GM13976 (cell line): ENCODE measurements at regions not wholly inside any gene's neighbourhood (a gene's known extent, or its start where the extent isn't known, plus 50 kb on each side); places are given as distances from the start of the nearest gene placed in this dataset.

Experiments
- DNase-seq: peaks from one replicate; pipeline ENCODE4 v3.0.0; 2012; ENCODE audit warnings: low spot score
- in situ Hi-C: fragments of 300-500 bp; cut with MboI; formaldehyde crosslinking; loops from one replicate; pipeline ENCODE4 v1.12.0; 2022; ENCODE audit warnings: low sequenced_read_pairs, mixed read lengths, inconsistent platforms; ENCODE audit not compliant: unreplicated experiment
- TF ChIP-seq, protein P1 (sequence below): IDR thresholded peaks from 2 replicates; pipeline ENCODE4 v1.5.1; 2012; ENCODE audit warnings: borderline replicate concordance, mild to moderate bottlenecking; ENCODE audit not compliant: insufficient read depth; ENCODE audit errors: extremely low read depth, missing control alignments, control extremely low read depth

DNA sequence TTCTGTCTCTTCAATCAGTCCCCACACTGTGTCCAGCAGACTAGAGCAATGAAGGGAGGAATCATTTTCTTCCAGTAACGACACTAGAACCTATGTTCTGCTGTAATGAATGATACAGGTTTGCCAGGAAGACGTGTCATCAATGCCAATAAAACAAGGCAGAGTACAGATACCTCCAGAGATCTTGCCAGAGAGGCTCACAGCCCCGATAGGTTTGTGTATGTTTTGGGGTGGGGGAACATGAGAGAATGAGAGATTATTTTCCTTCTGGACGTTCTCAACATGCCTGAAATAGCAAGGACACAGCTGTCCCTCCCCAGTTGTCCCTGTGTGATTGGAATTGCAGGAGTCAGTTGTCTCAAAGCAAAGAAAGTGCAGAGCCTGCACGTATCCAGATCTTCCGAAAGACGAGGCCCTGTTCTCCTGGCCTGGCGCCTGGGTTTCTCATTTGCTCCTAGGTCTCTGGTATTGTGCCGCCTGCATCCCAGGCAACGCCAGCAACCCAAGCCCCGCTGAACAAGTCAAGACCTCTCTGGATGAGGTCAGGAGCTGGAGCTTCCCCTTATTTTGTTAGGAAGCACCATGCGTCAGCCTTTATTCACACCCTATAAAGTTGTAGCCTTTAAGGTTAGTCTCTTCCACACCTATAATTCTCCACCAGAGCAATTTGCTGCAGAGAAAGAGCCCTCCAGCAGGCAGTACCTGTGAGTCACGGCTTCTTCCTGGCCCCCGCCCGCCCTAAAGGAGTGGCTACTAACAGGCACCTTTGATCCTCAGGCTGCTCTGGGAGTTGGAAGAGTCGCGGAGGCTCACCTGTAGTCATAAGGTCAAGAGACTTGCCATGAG lies 130.5 kb downstream of the TOMM20 start:
- DNase-seq: no peak
- in situ Hi-C loops: no loop called here
- TF ChIP-seq, protein P1, sequence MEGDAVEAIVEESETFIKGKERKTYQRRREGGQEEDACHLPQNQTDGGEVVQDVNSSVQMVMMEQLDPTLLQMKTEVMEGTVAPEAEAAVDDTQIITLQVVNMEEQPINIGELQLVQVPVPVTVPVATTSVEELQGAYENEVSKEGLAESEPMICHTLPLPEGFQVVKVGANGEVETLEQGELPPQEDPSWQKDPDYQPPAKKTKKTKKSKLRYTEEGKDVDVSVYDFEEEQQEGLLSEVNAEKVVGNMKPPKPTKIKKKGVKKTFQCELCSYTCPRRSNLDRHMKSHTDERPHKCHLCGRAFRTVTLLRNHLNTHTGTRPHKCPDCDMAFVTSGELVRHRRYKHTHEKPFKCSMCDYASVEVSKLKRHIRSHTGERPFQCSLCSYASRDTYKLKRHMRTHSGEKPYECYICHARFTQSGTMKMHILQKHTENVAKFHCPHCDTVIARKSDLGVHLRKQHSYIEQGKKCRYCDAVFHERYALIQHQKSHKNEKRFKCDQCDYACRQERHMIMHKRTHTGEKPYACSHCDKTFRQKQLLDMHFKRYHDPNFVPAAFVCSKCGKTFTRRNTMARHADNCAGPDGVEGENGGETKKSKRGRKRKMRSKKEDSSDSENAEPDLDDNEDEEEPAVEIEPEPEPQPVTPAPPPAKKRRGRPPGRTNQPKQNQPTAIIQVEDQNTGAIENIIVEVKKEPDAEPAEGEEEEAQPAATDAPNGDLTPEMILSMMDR: no peak

DNA sequence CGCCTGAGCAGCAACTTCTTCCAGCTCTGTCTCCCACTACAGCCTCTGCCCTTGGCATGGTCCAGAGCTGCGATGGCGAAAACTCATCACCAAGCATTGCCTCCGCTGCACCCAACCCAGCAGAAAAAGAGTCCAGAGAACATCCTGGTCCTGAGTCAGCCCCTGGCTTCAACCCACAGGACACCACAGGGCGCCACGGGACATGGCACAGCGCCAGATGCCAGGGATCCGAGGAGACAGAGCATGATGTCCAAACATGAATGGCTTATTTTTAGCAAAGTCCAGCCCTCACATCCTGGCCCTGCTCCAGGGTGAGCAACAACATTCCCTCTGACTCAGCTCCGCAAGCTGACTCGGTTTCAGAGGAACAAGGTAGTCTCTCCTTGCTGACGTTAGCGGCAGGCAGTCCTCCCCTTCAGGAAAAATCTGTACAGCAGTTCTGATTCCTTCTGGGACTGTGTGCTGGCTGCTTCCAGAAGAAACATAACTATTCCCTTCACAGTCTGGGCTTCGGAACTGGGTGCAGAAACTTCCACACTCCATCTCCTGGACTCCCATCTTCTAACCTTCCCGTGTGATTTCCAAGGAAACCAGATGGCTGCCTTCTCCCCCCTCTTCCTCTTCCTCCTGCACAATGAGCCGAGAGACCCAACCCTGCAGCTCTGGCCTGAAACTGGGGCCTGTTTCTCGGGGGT lies 131.3 kb downstream of the TOMM20 start:
- in situ Hi-C loops: no loop called here
- no peak for DNase-seq
- TF ChIP-seq, protein P1: no peak

DNA sequence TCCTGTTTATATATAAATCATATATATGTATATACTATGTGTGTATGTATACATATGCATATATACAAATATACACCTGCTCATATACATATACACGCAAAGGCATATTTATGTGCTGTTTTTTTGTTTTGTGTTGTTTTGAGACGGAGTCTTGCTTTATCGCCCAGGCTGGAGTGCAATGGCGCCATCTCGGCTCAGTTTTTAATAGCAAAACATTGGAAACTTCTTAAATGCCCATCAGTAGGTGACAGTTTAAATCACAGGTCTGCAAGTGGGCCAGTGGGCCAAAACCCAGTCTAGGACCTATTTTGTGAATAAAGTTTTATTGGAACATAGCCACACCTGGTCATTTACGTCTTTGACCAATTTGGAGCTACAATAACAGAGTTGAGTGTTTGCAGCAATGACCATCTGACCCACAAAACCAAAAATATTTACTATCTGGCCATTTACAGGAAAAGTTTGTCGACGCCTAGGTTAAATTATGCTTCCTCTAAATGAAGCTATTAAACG lies 132.3 kb downstream of the TOMM20 start:
- no peak for DNase-seq
- in situ Hi-C loops: no loop called here
- TF ChIP-seq, protein P1: no peak

DNA sequence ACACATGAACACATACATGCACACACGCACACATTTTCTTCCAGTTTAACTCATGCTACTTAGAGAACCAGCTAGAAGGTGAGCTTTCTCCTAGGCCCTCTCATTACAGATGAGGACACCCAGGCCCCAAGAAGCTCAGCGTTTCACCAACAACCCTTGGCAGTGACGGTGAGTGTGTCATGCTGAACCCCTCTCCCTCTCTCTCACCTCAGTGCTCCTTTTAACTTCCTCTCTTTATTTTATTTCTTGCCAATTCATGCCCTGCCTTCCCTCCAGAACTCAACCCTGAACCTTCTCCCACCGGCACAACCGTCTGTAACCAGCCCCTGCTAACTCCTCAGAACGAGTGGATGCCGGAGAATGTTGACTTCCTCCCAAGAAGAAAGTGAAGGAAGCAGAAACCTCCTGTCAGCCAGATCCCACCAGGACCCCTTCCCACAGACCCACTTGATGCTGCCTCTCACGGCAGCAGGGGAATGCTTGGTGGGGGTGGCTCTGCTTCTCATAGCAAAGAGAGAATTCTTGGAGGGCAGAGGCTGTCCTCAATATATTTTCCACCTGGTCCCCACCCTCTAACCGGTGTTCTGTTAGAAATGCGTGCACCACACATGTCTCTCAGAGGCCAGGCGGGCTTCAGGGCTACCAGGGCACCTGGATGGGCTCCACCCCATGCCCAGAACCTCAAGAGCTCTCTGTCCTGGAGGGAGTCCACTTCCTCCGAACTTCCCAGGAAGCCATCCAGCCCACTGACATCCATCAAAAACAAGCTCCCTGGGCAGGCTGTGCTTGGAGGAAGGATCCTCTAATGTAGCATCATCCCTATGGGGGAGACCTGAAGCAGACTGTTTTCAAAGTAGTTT lies 134.0 kb downstream of the TOMM20 start:
- in situ Hi-C loops: no loop called here
- TF ChIP-seq, protein P1: no peak
- DNase-seq: no peak

DNA sequence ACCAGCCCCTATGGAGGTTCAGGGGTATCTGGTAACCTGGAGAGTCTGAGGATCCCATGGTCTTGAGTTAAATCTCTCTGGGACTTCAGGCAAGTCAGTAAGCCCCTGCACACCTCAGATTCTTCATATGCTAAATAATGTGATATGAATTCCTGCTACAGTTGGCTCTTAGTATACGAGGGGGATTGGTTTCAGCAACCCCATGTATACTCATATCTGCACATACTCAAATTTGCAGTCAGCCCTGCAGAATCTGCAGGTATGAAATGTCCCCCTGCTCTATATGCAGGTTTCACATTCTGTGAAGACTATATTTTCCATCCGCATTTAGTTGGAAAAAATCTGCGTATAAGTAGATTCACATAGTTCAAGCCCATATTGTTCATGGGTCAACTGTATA lies 136.6 kb downstream of the TOMM20 start:
- TF ChIP-seq, protein P1: no peak
- no peak for DNase-seq
- in situ Hi-C loops: no loop called here

DNA sequence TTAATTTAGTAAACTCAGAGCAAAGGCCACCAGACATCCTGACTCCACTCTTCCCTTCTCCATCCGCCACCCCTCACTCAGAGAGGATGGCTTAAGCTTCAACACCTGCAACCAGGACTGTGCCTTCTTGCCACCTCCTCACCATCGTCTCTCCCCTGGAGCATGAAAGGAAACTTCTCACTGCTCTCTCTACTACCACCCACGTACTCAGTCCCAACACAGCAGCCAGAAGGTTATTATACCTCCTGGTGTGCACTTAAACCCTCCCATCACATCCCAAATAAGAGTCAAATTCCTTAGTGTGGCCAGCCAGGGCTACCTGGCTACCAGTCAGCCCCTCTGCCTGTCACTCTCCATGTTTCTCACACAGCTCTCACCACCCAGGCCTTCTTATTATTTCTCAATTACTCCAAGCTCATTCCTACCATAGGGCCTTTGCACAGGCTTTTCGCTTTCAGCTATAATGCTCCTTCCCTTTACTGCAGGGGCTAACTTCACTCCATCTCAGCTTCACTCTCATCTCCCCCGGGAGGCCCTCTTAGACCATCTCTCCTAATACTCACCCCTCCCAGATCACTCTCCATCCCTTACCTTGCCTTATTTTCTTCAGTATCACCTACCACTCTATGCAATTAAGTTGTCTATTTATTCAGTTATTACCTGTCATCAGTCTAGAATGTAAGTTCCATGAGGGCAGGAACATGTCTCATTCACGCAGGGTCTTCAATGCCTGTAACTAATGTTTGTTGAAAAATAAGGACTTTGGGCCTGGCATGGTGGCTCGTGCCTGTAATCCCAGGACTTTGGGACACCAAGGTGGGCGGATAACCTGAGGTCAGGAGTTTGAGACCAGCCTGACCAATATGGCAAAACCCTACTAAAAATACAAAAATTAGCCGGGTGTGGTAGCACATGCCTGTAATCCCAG lies 137.5 kb downstream of the TOMM20 start:
- no peak for DNase-seq
- TF ChIP-seq, protein P1: no peak
- in situ Hi-C loops: no loop called here
